Amygdala (tissue), 56 donors: ENCODE measurements at regions not wholly inside any gene's neighbourhood (a gene's known extent, or its start where the extent isn't known, plus 50 kb on each side); places are given as distances from the start of the nearest gene placed in this dataset.

ENCODE experiments used
- DNase-seq, 56 donors: peaks; one replicate each; lab custom pipeline; 2025; lab: John Stamatoyannopoulos, UW

- DNase-seq, result no peak
Observed at GRCh38 chr3:148598619-148599018, 99.1 kb upstream of the AGTR1 start.

- no peak for DNase-seq
Observed at GRCh38 chr3:148599481-148599880, 98.2 kb upstream of the AGTR1 start.

GRCh38 chr3:148600440-148600839 lies 97.3 kb upstream of the AGTR1 start:
- DNase-seq, result no peak

- no peak for DNase-seq
Observed at GRCh38 chr3:148600902-148601765, 96.6 kb upstream of the AGTR1 start.

GRCh38 chr3:148601766-148602685 lies 95.7 kb upstream of the AGTR1 start:
- DNase-seq, result no peak

GRCh38 chr3:148604270-148605085 lies 93.2 kb upstream of the AGTR1 start:
- DNase-seq, result no peak

GRCh38 chr3:148605521-148605920 lies 92.2 kb upstream of the AGTR1 start:
- no peak for DNase-seq

GRCh38 chr3:148606979-148607378 lies 90.7 kb upstream of the AGTR1 start:
- no peak for DNase-seq

GRCh38 chr3:148607491-148607890 lies 90.2 kb upstream of the AGTR1 start:
- DNase-seq, result no peak

GRCh38 chr3:148612278-148612677 lies 85.4 kb upstream of the AGTR1 start:
- DNase-seq, result no peak

- DNase-seq, result no peak
Observed at GRCh38 chr3:148615382-148615781, 82.3 kb upstream of the AGTR1 start.

- no peak for DNase-seq
Observed at GRCh38 chr3:148625095-148625736, 72.5 kb upstream of the AGTR1 start.

GRCh38 chr3:148625991-148626390 lies 71.7 kb upstream of the AGTR1 start:
- no peak for DNase-seq

GRCh38 chr3:148629006-148629405 lies 68.7 kb upstream of the AGTR1 start:
- no peak for DNase-seq

- DNase-seq, result no peak
Observed at GRCh38 chr3:148631124-148631903, 66.4 kb upstream of the AGTR1 start.

- no peak for DNase-seq
Observed at GRCh38 chr3:148641722-148642121, 56.0 kb upstream of the AGTR1 start.

GRCh38 chr3:148642214-148642613 lies 55.5 kb upstream of the AGTR1 start:
- no peak for DNase-seq

- no peak for DNase-seq
Observed at GRCh38 chr3:148642616-148643015, 55.1 kb upstream of the AGTR1 start.

- DNase-seq, result peak in 1 of 56 donors; percentile 7
Observed at GRCh38 chr3:148643389-148643840, 54.3 kb upstream of the AGTR1 start.
